Nephron (organoid): ENCODE measurements at regions not wholly inside any gene's neighbourhood (a gene's known extent, or its start where the extent isn't known, plus 50 kb on each side); places are given as distances from the start of the nearest gene placed in this dataset.

ENCODE experiments used
- H3K27ac Mint-ChIP-seq, 3 experiments: 2 replicates each; pipeline ENCODE4 v1.8.0; 2020; ENCODE audit warnings: mixed read lengths in 3 of 3, mild to moderate bottlenecking in 2 of 3, moderate library complexity in 1 of 3
- H3K27me3 Mint-ChIP-seq: 2 replicates; pipeline ENCODE4 v1.8.0; 2021; ENCODE audit warnings: low read depth, mild to moderate bottlenecking, moderate library complexity, mixed read lengths
- H3K36me3 Mint-ChIP-seq: 2 replicates; pipeline ENCODE4 v1.8.0; 2020; ENCODE audit warnings: low read depth, mixed read lengths
- H3K4me1 Mint-ChIP-seq: 2 replicates; pipeline ENCODE4 v1.8.0; 2020; ENCODE audit warnings: mixed read lengths
- H3K4me3 Mint-ChIP-seq, 3 experiments: 2 replicates each; pipeline ENCODE4 v1.8.0; 2020; ENCODE audit warnings: mild to moderate bottlenecking in 3 of 3, mixed read lengths in 3 of 3, moderate library complexity in 2 of 3
- H3K9me3 Mint-ChIP-seq: 2 replicates; pipeline ENCODE4 v1.8.0; 2020; ENCODE audit warnings: mixed read lengths
- CTCF ChIP-seq, 3 experiments: fragments of 200-600 bp; sonication (generic); IDR thresholded peaks; one replicate each; pipeline ENCODE4 v1.5.0; 2021; ENCODE audit warnings: antibody characterized with exemption in 3 of 3; ENCODE audit not compliant: unreplicated experiment in 3 of 3

GRCh38 chr10:123587110-123587509, 79.0 kb upstream of the GPR26 start:
- no peak for TF ChIP-seq CTCF (IDR thresholded peaks at IDR 0.05; ENCODE audit: unreplicated experiment in 3 of 3)
- H3K36me3 Mint-ChIP-seq = no peaks in the 10 kb centered on the region
- H3K4me1 Mint-ChIP-seq = no peaks in the 10 kb centered on the region
- H3K9me3 Mint-ChIP-seq = no peaks in the 10 kb centered on the region
- H3K27ac Mint-ChIP-seq = no peak overlapping the region
- peaks cover 69% of the 10 kb centered on the region for H3K27me3 Mint-ChIP-seq
- H3K4me3 Mint-ChIP-seq = no peak overlapping the region

GRCh38 chr10:123588386-123588914, 77.7 kb upstream of the GPR26 start:
- no peak overlapping the region for H3K4me3 Mint-ChIP-seq
- no peak overlapping the region for H3K27ac Mint-ChIP-seq
- TF ChIP-seq CTCF (IDR thresholded peaks at IDR 0.05; ENCODE audit: unreplicated experiment in 3 of 3) = no peak
- peaks cover 59% of the 10 kb centered on the region for H3K27me3 Mint-ChIP-seq
- no peaks in the 10 kb centered on the region for H3K36me3 Mint-ChIP-seq
- H3K9me3 Mint-ChIP-seq = no peaks in the 10 kb centered on the region
- no peaks in the 10 kb centered on the region for H3K4me1 Mint-ChIP-seq

GRCh38 chr10:123595661-123596060, 70.5 kb upstream of the GPR26 start:
- TF ChIP-seq CTCF (IDR thresholded peaks at IDR 0.05; ENCODE audit: unreplicated experiment in 3 of 3) = no peak
- no peak overlapping the region for H3K27ac Mint-ChIP-seq
- peaks cover 4% of the 10 kb centered on the region for H3K9me3 Mint-ChIP-seq
- no peak overlapping the region for H3K4me3 Mint-ChIP-seq
- no peaks in the 10 kb centered on the region for H3K36me3 Mint-ChIP-seq
- peaks cover 22% of the 10 kb centered on the region for H3K27me3 Mint-ChIP-seq
- no peaks in the 10 kb centered on the region for H3K4me1 Mint-ChIP-seq

GRCh38 chr10:123597676-123598075, 68.5 kb upstream of the GPR26 start:
- H3K36me3 Mint-ChIP-seq = no peaks in the 10 kb centered on the region
- no peak overlapping the region for H3K27ac Mint-ChIP-seq
- peaks cover 6% of the 10 kb centered on the region for H3K9me3 Mint-ChIP-seq
- H3K27me3 Mint-ChIP-seq = peaks cover 16% of the 10 kb centered on the region
- no peaks in the 10 kb centered on the region for H3K4me1 Mint-ChIP-seq
- no peak for TF ChIP-seq CTCF (IDR thresholded peaks at IDR 0.05; ENCODE audit: unreplicated experiment in 3 of 3)
- H3K4me3 Mint-ChIP-seq = no peak overlapping the region

GRCh38 chr10:123599366-123599849, 66.7 kb upstream of the GPR26 start:
- no peaks in the 10 kb centered on the region for H3K4me1 Mint-ChIP-seq
- peaks cover 6% of the 10 kb centered on the region for H3K9me3 Mint-ChIP-seq
- TF ChIP-seq CTCF (IDR thresholded peaks at IDR 0.05; ENCODE audit: unreplicated experiment in 3 of 3) = no peak
- H3K36me3 Mint-ChIP-seq = no peaks in the 10 kb centered on the region
- H3K27ac Mint-ChIP-seq = no peak overlapping the region
- H3K27me3 Mint-ChIP-seq = peaks cover 23% of the 10 kb centered on the region
- no peak overlapping the region for H3K4me3 Mint-ChIP-seq

- Mint-ChIP-seq H3K4me1 (no peaks in the 10 kb centered on the region), H3K27me3 (peaks cover 25% of the 10 kb centered on the region), H3K9me3 (peaks cover 6% of the 10 kb centered on the region), H3K4me3 (no peak overlapping the region), H3K36me3 (no peaks in the 10 kb centered on the region), H3K27ac (no peak overlapping the region)
- TF ChIP-seq CTCF (IDR thresholded peaks at IDR 0.05; ENCODE audit: unreplicated experiment in 3 of 3) = no peak
Observed at GRCh38 chr10:123600177-123600576, 66.0 kb upstream of the GPR26 start.
